ENCODE measurements at regions not wholly inside any gene's neighbourhood (a gene's known extent, or its start where the extent isn't known, plus 50 kb on each side); places are given as distances from the start of the nearest gene placed in this dataset.

GRCh38 chr6:128767150-128767549 lies 115.8 kb upstream of the LAMA2 start:
- H3K4me1 ChIP-seq: no peaks in the 10 kb centered on the region
- no peak overlapping the region for H3K4me3 ChIP-seq (ENCODE audit: low read depth, low read length)
- no peaks in the 10 kb centered on the region for H3K9me3 ChIP-seq
- H3K27me3 ChIP-seq: no peaks in the 10 kb centered on the region
- no peak for DNase-seq
- TF ChIP-seq, protein P1, sequence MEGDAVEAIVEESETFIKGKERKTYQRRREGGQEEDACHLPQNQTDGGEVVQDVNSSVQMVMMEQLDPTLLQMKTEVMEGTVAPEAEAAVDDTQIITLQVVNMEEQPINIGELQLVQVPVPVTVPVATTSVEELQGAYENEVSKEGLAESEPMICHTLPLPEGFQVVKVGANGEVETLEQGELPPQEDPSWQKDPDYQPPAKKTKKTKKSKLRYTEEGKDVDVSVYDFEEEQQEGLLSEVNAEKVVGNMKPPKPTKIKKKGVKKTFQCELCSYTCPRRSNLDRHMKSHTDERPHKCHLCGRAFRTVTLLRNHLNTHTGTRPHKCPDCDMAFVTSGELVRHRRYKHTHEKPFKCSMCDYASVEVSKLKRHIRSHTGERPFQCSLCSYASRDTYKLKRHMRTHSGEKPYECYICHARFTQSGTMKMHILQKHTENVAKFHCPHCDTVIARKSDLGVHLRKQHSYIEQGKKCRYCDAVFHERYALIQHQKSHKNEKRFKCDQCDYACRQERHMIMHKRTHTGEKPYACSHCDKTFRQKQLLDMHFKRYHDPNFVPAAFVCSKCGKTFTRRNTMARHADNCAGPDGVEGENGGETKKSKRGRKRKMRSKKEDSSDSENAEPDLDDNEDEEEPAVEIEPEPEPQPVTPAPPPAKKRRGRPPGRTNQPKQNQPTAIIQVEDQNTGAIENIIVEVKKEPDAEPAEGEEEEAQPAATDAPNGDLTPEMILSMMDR (IDR thresholded peaks at IDR 0.05; ENCODE audit: low read depth, low read length): no peak
- H3K36me3 ChIP-seq: no peaks in the 10 kb centered on the region

GRCh38 chr6:128763599-128764300 lies 119.2 kb upstream of the LAMA2 start:
- Histone ChIP-seq H3K4me3 (ENCODE audit: low read depth, low read length) (no peak overlapping the region), H3K27me3 (no peaks in the 10 kb centered on the region), H3K36me3 (no peaks in the 10 kb centered on the region), H3K9me3 (no peaks in the 10 kb centered on the region), H3K4me1 (no peaks in the 10 kb centered on the region)
- TF ChIP-seq, protein P1 (IDR thresholded peaks at IDR 0.05; ENCODE audit: low read depth, low read length): no peak
- no peak for DNase-seq

DNA sequence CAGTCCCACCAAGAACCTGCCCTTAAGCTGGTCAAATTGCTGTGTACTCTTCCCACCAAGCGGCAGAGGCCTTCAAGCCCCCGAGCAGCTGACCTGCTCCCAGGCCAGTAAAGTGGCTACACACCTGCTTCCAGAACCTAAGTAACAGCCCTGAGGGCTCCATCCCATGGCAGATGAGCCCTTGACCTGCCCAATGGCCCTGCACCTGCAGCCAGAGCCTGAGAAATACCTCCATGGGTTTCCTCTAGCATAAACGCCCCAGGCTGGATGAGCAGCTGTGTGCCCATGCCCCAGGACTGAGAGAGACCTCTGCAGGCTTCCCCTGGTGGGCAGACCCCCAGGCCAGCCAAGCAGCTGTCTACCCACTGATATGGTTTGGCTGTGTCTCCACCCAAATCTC lies 123.0 kb upstream of the LAMA2 start:
- Histone ChIP-seq H3K36me3 (no peaks in the 10 kb centered on the region), H3K27me3 (no peaks in the 10 kb centered on the region), H3K4me1 (no peaks in the 10 kb centered on the region), H3K9me3 (no peaks in the 10 kb centered on the region), H3K4me3 (ENCODE audit: low read depth, low read length) (no peak overlapping the region)
- DNase-seq: no peak
- TF ChIP-seq, protein P1 (IDR thresholded peaks at IDR 0.05; ENCODE audit: low read depth, low read length): no peak

- Histone ChIP-seq H3K4me1 (no peaks in the 10 kb centered on the region), H3K9me3 (no peaks in the 10 kb centered on the region), H3K36me3 (no peaks in the 10 kb centered on the region), H3K27me3 (no peaks in the 10 kb centered on the region), H3K4me3 (ENCODE audit: low read depth, low read length) (no peak overlapping the region)
- no peak for DNase-seq
- TF ChIP-seq, protein P1 (IDR thresholded peaks at IDR 0.05; ENCODE audit: low read depth, low read length): no peak
These were observed 123.5 kb upstream of the LAMA2 start for GRCh38 chr6:128759447-128759846.

GRCh38 chr6:128757961-128758360 lies 125.0 kb upstream of the LAMA2 start:
- Histone ChIP-seq H3K4me1 (no peaks in the 10 kb centered on the region), H3K27me3 (no peaks in the 10 kb centered on the region), H3K4me3 (ENCODE audit: low read depth, low read length) (no peak overlapping the region), H3K36me3 (no peaks in the 10 kb centered on the region), H3K9me3 (no peaks in the 10 kb centered on the region)
- TF ChIP-seq, protein P1 (IDR thresholded peaks at IDR 0.05; ENCODE audit: low read depth, low read length): no peak
- DNase-seq: no peak

DNA sequence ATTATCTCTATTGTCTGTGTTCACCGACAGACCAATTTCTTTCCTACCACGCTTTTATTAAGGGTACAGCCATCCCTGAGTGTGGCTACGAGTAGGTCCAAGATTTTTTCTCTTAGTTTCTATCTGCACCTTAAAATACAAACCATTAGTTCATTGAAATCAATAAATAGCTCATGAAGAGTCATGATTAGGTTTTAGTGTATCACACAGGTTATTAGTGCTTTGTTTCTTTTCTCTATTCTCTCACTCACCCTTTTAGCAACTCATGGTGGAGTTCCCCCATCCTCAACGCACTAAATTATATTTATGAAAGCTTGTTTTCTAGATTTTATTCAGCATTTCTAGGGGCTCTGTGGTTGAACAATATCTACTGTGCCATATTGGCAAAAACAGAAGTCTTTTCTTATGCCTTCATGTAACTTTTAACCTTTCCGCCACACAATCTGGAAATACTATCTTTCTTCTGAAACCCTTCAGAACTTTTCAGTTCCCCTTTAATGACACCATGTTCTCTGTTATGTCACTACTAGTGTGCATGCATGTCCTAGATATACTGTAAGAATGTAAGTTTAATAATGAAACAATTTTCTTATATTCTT lies 128.2 kb upstream of the LAMA2 start:
- Histone ChIP-seq H3K9me3 (no peaks in the 10 kb centered on the region), H3K4me1 (no peaks in the 10 kb centered on the region), H3K4me3 (ENCODE audit: low read depth, low read length) (no peak overlapping the region), H3K36me3 (no peaks in the 10 kb centered on the region), H3K27me3 (peaks cover 4% of the 10 kb centered on the region; the same call in 1 of the 2 replicates)
- TF ChIP-seq, protein P1 (IDR thresholded peaks at IDR 0.05; ENCODE audit: low read depth, low read length): no peak
- no peak for DNase-seq

Measured in BE2C (cell line).